ENCODE measurements at regions not wholly inside any gene's neighbourhood (a gene's known extent, or its start where the extent isn't known, plus 50 kb on each side); places are given as distances from the start of the nearest gene placed in this dataset.

GRCh38 chr14:38910092-38910491 is 192.9 kb downstream of the SEC23A start:
- no peak for DNase-seq (ENCODE audit: low read depth)
- H3K4me3 ChIP-seq (ENCODE audit: control insufficient read depth, low read depth, low read length): no peak overlapping the region
- TF ChIP-seq CTCF (IDR thresholded peaks at IDR 0.05; ENCODE audit: control insufficient read depth, insufficient read depth, low read depth, low read length, missing control alignments): no peak

GRCh38 chr14:38904959-38905358 is 198.1 kb downstream of the SEC23A start:
- no peak overlapping the region for H3K4me3 ChIP-seq (ENCODE audit: control insufficient read depth, low read depth, low read length)
- DNase-seq (ENCODE audit: low read depth): no peak
- TF ChIP-seq CTCF (IDR thresholded peaks at IDR 0.05; ENCODE audit: control insufficient read depth, insufficient read depth, low read depth, low read length, missing control alignments): no peak

- no peak overlapping the region for H3K4me3 ChIP-seq (ENCODE audit: control insufficient read depth, low read depth, low read length)
- no peak for TF ChIP-seq CTCF (IDR thresholded peaks at IDR 0.05; ENCODE audit: control insufficient read depth, insufficient read depth, low read depth, low read length, missing control alignments)
- DNase-seq (ENCODE audit: low read depth): no peak
Measured at GRCh38 chr14:38901791-38902190, 201.2 kb downstream of the SEC23A start.

GRCh38 chr14:38900887-38901286 is 202.1 kb downstream of the SEC23A start:
- no peak overlapping the region for H3K4me3 ChIP-seq (ENCODE audit: control insufficient read depth, low read depth, low read length)
- DNase-seq (ENCODE audit: low read depth): no peak
- TF ChIP-seq CTCF (IDR thresholded peaks at IDR 0.05; ENCODE audit: control insufficient read depth, insufficient read depth, low read depth, low read length, missing control alignments): no peak

GRCh38 chr14:38887696-38888095 is 215.3 kb downstream of the SEC23A start:
- H3K4me3 ChIP-seq (ENCODE audit: control insufficient read depth, low read depth, low read length): no peak overlapping the region
- DNase-seq (ENCODE audit: low read depth): no peak

GRCh38 chr14:38884109-38884508 is 218.9 kb downstream of the SEC23A start:
- no peak for DNase-seq (ENCODE audit: low read depth)
- no peak for TF ChIP-seq CTCF (IDR thresholded peaks at IDR 0.05; ENCODE audit: control insufficient read depth, insufficient read depth, low read depth, low read length, missing control alignments)
- no peak overlapping the region for H3K4me3 ChIP-seq (ENCODE audit: control insufficient read depth, low read depth, low read length)

More at GRCh38 chr14:38887696-38888095, 215.3 kb downstream of the SEC23A start:
- TF ChIP-seq CTCF (IDR thresholded peaks at IDR 0.05; ENCODE audit: control insufficient read depth, insufficient read depth, low read depth, low read length, missing control alignments): no peak

GRCh38 chr14:38883127-38883526 is 219.9 kb downstream of the SEC23A start:
- DNase-seq (ENCODE audit: low read depth): no peak
- H3K4me3 ChIP-seq (ENCODE audit: control insufficient read depth, low read depth, low read length): no peak overlapping the region
- TF ChIP-seq CTCF (IDR thresholded peaks at IDR 0.05; ENCODE audit: control insufficient read depth, insufficient read depth, low read depth, low read length, missing control alignments): no peak

All from AG09309 (cell line).